ENCODE measurements at regions not wholly inside any gene's neighbourhood (a gene's known extent, or its start where the extent isn't known, plus 50 kb on each side); places are given as distances from the start of the nearest gene placed in this dataset.

- Mint-ChIP-seq H3K27ac (no peak overlapping the region), H3K4me3 (no peak overlapping the region), H3K27me3 (ENCODE audit: low read depth) (no peaks in the 10 kb centered on the region), H3K9me3 (no peaks in the 10 kb centered on the region), H3K36me3 (ENCODE audit: low read depth) (no peaks in the 10 kb centered on the region), H3K4me1 (ENCODE audit: low read depth) (no peaks in the 10 kb centered on the region)
- intact Hi-C loops (cut with micrococcal nuclease) = no loop called here
- DNase-seq = no peak
- CTCF ChIA-PET = no interaction called here
Observed at GRCh38 chr10:117750616-117751015, 208.1 kb downstream of the EMX2 start.

DNA sequence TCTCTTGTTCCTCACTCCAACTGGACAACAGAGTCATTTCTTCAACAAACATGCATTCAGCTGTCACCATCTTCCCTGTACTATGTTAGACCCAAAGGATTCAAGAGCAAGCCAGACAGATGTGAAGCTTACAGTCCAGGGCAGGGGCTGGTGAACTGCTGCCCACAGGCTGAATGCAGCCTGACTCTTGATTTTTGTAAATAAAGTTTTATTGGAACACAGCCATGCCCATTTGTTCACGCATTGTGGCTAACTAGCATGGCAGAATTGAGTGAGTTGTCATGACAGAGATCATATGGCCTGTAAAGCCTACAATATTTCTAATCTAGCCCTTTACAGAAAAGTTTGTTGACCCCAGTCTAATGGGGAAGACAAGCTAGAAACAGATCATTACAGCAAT lies 208.7 kb downstream of the EMX2 start:
- H3K36me3 Mint-ChIP-seq (ENCODE audit: low read depth) = no peaks in the 10 kb centered on the region
- no peaks in the 10 kb centered on the region for H3K27me3 Mint-ChIP-seq (ENCODE audit: low read depth)
- no peaks in the 10 kb centered on the region for H3K9me3 Mint-ChIP-seq
- H3K4me1 Mint-ChIP-seq (ENCODE audit: low read depth) = no peaks in the 10 kb centered on the region
- no peak overlapping the region for H3K27ac Mint-ChIP-seq
- CTCF ChIA-PET = no interaction called here
- DNase-seq = no peak
- no peak overlapping the region for H3K4me3 Mint-ChIP-seq
- intact Hi-C loops (cut with micrococcal nuclease) = no loop called here

GRCh38 chr10:117752103-117752502 lies 209.6 kb downstream of the EMX2 start:
- CTCF ChIA-PET = no interaction called here
- H3K36me3 Mint-ChIP-seq (ENCODE audit: low read depth) = no peaks in the 10 kb centered on the region
- intact Hi-C loops (cut with micrococcal nuclease) = no loop called here

DNA sequence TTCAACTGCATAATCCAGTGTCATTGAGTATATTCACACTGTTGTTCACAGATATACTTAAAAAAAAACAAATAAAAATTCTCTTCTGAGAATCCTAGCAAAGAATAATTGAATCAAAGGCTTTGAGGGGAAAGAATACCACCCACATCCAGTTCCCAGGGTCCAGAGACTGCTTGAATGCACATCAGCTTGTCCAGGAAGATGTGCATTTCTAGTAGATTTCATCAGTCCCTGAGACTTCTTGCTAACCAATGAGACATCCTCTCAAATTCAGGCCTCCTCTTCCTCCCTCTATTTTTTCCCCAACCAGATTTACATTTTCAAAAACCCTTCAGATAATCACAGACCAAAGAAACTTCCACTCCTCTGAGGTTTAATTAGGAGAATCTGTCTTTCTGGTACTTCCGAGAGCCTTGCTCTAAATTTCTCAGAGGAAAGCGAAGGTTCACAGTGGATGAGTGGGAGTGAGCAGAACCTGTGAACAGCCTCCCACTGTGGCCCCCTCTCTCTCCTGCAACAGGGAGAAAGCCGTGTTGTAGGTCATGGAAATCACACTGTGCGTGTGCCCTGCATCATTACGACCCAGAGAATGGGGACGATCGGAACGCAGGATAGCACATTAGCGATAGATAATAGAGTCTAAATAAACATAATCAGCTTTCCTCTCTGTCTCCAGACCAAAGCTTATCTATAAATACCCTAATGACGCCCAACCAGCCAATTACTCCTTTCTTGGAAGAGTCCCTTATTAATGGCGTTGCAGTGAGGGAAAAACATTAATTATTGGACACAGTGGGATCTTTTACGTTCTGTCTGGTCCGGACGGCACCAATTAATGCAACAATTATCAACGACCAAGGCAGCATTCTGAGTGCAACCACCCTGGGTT lies 212.5 kb downstream of the EMX2 start:
- H3K27ac Mint-ChIP-seq = no peak overlapping the region
- no peak for DNase-seq
- CTCF ChIA-PET = no interaction called here
- no peaks in the 10 kb centered on the region for H3K4me1 Mint-ChIP-seq (ENCODE audit: low read depth)
- no peaks in the 10 kb centered on the region for H3K36me3 Mint-ChIP-seq (ENCODE audit: low read depth)
- H3K27me3 Mint-ChIP-seq (ENCODE audit: low read depth) = peaks cover 7% of the 10 kb centered on the region
- intact Hi-C loops (cut with micrococcal nuclease) = loop anchor here (5.0 kb wide), 1 partner anchor 218 kb away; no protein-coding TSS in a partner anchor
- H3K4me3 Mint-ChIP-seq = no peak overlapping the region
- no peaks in the 10 kb centered on the region for H3K9me3 Mint-ChIP-seq

More at GRCh38 chr10:117752103-117752502, 209.6 kb downstream of the EMX2 start:
- no peaks in the 10 kb centered on the region for H3K4me1 Mint-ChIP-seq (ENCODE audit: low read depth)
- no peak overlapping the region for H3K4me3 Mint-ChIP-seq
- DNase-seq = no peak
- H3K27me3 Mint-ChIP-seq (ENCODE audit: low read depth) = no peaks in the 10 kb centered on the region
- H3K9me3 Mint-ChIP-seq = no peaks in the 10 kb centered on the region
- no peak overlapping the region for H3K27ac Mint-ChIP-seq

GRCh38 chr10:117755659-117756014 lies 213.1 kb downstream of the EMX2 start:
- H3K27ac Mint-ChIP-seq = no peak overlapping the region
- intact Hi-C loops (cut with micrococcal nuclease) = loop anchor here (5.0 kb wide), 1 partner anchor 218 kb away; no protein-coding TSS in a partner anchor
- CTCF ChIA-PET = interaction anchor here (0.7 kb wide), 1 partner anchor 217 kb away, joined by 3 read pairs; no protein-coding TSS in a partner anchor

GRCh38 chr10:117757086-117757720 lies 214.7 kb downstream of the EMX2 start:
- no peak overlapping the region for H3K4me3 Mint-ChIP-seq
- no peak overlapping the region for H3K27ac Mint-ChIP-seq
- H3K9me3 Mint-ChIP-seq = no peaks in the 10 kb centered on the region
- no peaks in the 10 kb centered on the region for H3K36me3 Mint-ChIP-seq (ENCODE audit: low read depth)
- DNase-seq = no peak
- H3K27me3 Mint-ChIP-seq (ENCODE audit: low read depth) = peaks cover 15% of the 10 kb centered on the region
- no peaks in the 10 kb centered on the region for H3K4me1 Mint-ChIP-seq (ENCODE audit: low read depth)
- intact Hi-C loops (cut with micrococcal nuclease) = loop anchor here (5.0 kb wide), 1 partner anchor 220 kb away; no protein-coding TSS in a partner anchor
- CTCF ChIA-PET = no interaction called here

More at GRCh38 chr10:117755659-117756014, 213.1 kb downstream of the EMX2 start:
- peaks cover 10% of the 10 kb centered on the region for H3K27me3 Mint-ChIP-seq (ENCODE audit: low read depth)
- no peaks in the 10 kb centered on the region for H3K4me1 Mint-ChIP-seq (ENCODE audit: low read depth)
- H3K9me3 Mint-ChIP-seq = no peaks in the 10 kb centered on the region
- DNase-seq = no peak
- H3K36me3 Mint-ChIP-seq (ENCODE audit: low read depth) = no peaks in the 10 kb centered on the region
- no peak overlapping the region for H3K4me3 Mint-ChIP-seq

DNA sequence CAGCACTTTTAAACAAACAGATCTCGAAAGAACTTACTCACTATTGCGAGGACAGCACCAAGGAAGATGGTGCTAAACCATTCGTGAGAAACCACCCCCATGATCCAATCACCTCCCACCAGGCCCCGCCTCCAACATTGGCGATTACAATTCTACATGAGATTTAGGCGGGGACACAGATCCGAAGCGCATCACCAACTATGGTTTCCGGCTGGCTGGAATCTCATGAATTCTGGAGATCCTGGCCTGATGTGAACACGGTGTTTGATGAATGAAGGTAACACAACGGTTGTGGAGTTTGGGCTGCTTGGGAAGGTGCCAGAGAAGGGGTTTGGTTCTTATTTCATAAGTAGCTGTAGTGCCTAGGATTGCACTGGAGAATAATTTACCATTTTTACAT lies 216.7 kb downstream of the EMX2 start:
- H3K9me3 Mint-ChIP-seq = no peaks in the 10 kb centered on the region
- intact Hi-C loops (cut with micrococcal nuclease) = loop anchor here (5.0 kb wide), 1 partner anchor 222 kb away; no protein-coding TSS in a partner anchor
- CTCF ChIA-PET = no interaction called here
- no peak overlapping the region for H3K27ac Mint-ChIP-seq
- peaks cover 15% of the 10 kb centered on the region for H3K27me3 Mint-ChIP-seq (ENCODE audit: low read depth)
- no peak for DNase-seq
- H3K36me3 Mint-ChIP-seq (ENCODE audit: low read depth) = no peaks in the 10 kb centered on the region
- no peak overlapping the region for H3K4me3 Mint-ChIP-seq
- no peaks in the 10 kb centered on the region for H3K4me1 Mint-ChIP-seq (ENCODE audit: low read depth)

- H3K36me3 Mint-ChIP-seq (ENCODE audit: low read depth) = no peaks in the 10 kb centered on the region
- H3K27me3 Mint-ChIP-seq (ENCODE audit: low read depth) = peaks cover 17% of the 10 kb centered on the region
- no peak overlapping the region for H3K27ac Mint-ChIP-seq
- H3K4me1 Mint-ChIP-seq (ENCODE audit: low read depth) = no peaks in the 10 kb centered on the region
- no peaks in the 10 kb centered on the region for H3K9me3 Mint-ChIP-seq
- intact Hi-C loops (cut with micrococcal nuclease) = no loop called here
- no peak overlapping the region for H3K4me3 Mint-ChIP-seq
- DNase-seq = no peak
- CTCF ChIA-PET = no interaction called here
Observed at GRCh38 chr10:117761695-117762094, 219.1 kb downstream of the EMX2 start.

- H3K27ac Mint-ChIP-seq = no peak overlapping the region
- no peak for DNase-seq
- CTCF ChIA-PET = no interaction called here
- H3K9me3 Mint-ChIP-seq = no peaks in the 10 kb centered on the region
- H3K4me3 Mint-ChIP-seq = no peak overlapping the region
- H3K27me3 Mint-ChIP-seq (ENCODE audit: low read depth) = peaks cover 17% of the 10 kb centered on the region
- no peaks in the 10 kb centered on the region for H3K4me1 Mint-ChIP-seq (ENCODE audit: low read depth)
- H3K36me3 Mint-ChIP-seq (ENCODE audit: low read depth) = no peaks in the 10 kb centered on the region
- intact Hi-C loops (cut with micrococcal nuclease) = no loop called here
Observed at GRCh38 chr10:117762126-117762818, 219.7 kb downstream of the EMX2 start.

GRCh38 chr10:117762819-117763172 lies 220.2 kb downstream of the EMX2 start:
- Mint-ChIP-seq H3K27me3 (ENCODE audit: low read depth) (peaks cover 15% of the 10 kb centered on the region), H3K4me3 (no peak overlapping the region), H3K9me3 (no peaks in the 10 kb centered on the region), H3K36me3 (ENCODE audit: low read depth) (no peaks in the 10 kb centered on the region), H3K27ac (no peak overlapping the region), H3K4me1 (ENCODE audit: low read depth) (no peaks in the 10 kb centered on the region)
- intact Hi-C loops (cut with micrococcal nuclease) = no loop called here
- CTCF ChIA-PET = no interaction called here
- no peak for DNase-seq

DNA sequence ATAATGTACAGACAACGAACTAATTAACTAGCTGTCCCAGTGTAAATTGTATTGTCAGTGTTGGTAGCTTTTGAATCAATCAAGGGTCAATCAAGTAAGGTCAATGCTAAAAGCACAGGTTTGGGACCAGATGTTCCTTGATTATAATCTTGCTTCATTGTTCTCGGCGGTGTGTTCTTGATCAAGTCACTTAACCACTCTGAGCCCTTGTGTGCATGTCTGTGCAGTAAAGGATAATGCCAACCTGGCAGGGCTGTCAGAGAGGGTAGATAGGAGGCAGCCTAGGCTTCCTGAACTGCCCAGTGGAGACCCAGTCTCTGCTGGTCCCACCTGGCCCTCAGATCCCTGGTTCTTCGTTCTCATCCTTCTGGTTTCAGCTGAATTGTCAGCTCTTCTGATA lies 221.0 kb downstream of the EMX2 start:
- H3K4me3 Mint-ChIP-seq = no peak overlapping the region
- H3K9me3 Mint-ChIP-seq = no peaks in the 10 kb centered on the region
- H3K27ac Mint-ChIP-seq = no peak overlapping the region
- H3K4me1 Mint-ChIP-seq (ENCODE audit: low read depth) = no peaks in the 10 kb centered on the region
- H3K27me3 Mint-ChIP-seq (ENCODE audit: low read depth) = peaks cover 15% of the 10 kb centered on the region
- intact Hi-C loops (cut with micrococcal nuclease) = no loop called here
- CTCF ChIA-PET = no interaction called here
- H3K36me3 Mint-ChIP-seq (ENCODE audit: low read depth) = no peaks in the 10 kb centered on the region
- no peak for DNase-seq

DNA sequence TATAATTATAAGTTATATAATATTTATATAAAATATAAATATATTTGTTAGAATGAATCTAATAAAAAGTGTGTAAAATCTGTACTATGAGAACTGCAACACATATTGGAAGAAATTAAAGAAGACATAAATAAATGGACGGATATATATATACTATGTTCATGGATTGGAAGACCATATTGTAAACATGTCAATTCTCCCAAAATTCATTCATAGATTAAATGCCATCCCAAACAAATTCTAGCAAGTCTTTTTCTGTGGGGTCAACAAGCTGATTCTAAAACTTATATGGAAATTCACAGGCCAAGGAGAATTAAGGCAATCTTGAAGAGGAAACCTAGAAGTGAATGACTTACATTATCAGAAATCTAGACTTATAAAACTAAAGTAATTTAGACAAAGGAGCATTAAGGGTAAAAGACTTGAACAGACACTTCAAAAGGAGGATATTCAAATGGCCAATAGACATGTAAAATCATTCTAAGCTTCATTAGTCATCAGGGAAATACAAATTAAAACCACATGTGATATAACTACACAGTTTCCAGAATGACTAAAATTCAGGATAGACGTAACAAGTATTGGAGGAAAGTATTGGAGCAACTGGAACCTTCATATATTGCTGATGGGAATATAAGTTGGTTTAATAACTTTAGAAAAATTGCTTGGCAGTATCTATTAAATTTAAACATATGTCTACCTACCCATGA lies 225.9 kb downstream of the EMX2 start:
- intact Hi-C loops (cut with micrococcal nuclease) = no loop called here
- H3K27me3 Mint-ChIP-seq (ENCODE audit: low read depth) = peaks cover 18% of the 10 kb centered on the region
- no peak overlapping the region for H3K27ac Mint-ChIP-seq
- CTCF ChIA-PET = no interaction called here
- no peaks in the 10 kb centered on the region for H3K9me3 Mint-ChIP-seq
- H3K36me3 Mint-ChIP-seq (ENCODE audit: low read depth) = no peaks in the 10 kb centered on the region
- DNase-seq = no peak
- no peaks in the 10 kb centered on the region for H3K4me1 Mint-ChIP-seq (ENCODE audit: low read depth)
- H3K4me3 Mint-ChIP-seq = no peak overlapping the region
